Mononuclear cell (primary cell): ENCODE measurements at regions not wholly inside any gene's neighbourhood (a gene's known extent, or its start where the extent isn't known, plus 50 kb on each side); places are given as distances from the start of the nearest gene placed in this dataset.
"Not testable (repeated sequence)": the region's sequence is repeated elsewhere in the genome, so short reads cannot be mapped to it uniquely, and the experiment has no call there.

Experiments
- H3K27me3 ChIP-seq: 2 replicates; pipeline ENCODE4 v1.6.0; 2011; ENCODE audit warnings: low read length, control low read depth; ENCODE audit not compliant: insufficient read depth
- H3K4me1 ChIP-seq: 2 replicates; pipeline ENCODE4 v1.5.1; 2011; ENCODE audit warnings: mild to moderate bottlenecking, low read length, control low read depth; ENCODE audit not compliant: insufficient read depth
- H3K4me3 ChIP-seq: 2 replicates; pipeline ENCODE4 v1.5.1; 2011; ENCODE audit warnings: mild to moderate bottlenecking, low read length, moderate library complexity
- H3K9me3 ChIP-seq: 2 replicates; pipeline ENCODE4 v1.5.1; 2011; ENCODE audit warnings: low read depth, mild to moderate bottlenecking, control low read depth, low read length

- H3K4me3 ChIP-seq: no peak overlapping the region
- no peaks in the 10 kb centered on the region for H3K4me1 ChIP-seq
- H3K27me3 ChIP-seq: peaks cover 13% of the 10 kb centered on the region
- H3K9me3 ChIP-seq: no peaks in the 10 kb centered on the region
Measured at GRCh38 chr12:65720136-65721130, 103.8 kb upstream of the HMGA2 start.

GRCh38 chr12:65721541-65722190 is 102.6 kb upstream of the HMGA2 start:
- Histone ChIP-seq H3K4me1 (no peaks in the 10 kb centered on the region), H3K27me3 (peaks cover 21% of the 10 kb centered on the region), H3K9me3 (no peaks in the 10 kb centered on the region), H3K4me3 (no peak overlapping the region)

GRCh38 chr12:65725376-65725775 is 98.9 kb upstream of the HMGA2 start:
- Histone ChIP-seq H3K27me3 (peaks cover 58% of the 10 kb centered on the region), H3K4me3 (no peak overlapping the region), H3K9me3 (no peaks in the 10 kb centered on the region), H3K4me1 (peaks cover 6% of the 10 kb centered on the region)

GRCh38 chr12:65728455-65728847 is 95.8 kb upstream of the HMGA2 start:
- H3K4me1 ChIP-seq: peaks cover 6% of the 10 kb centered on the region
- H3K9me3 ChIP-seq: no peaks in the 10 kb centered on the region
- H3K4me3 ChIP-seq: no peak overlapping the region
- peaks cover 68% of the 10 kb centered on the region for H3K27me3 ChIP-seq

GRCh38 chr12:65728848-65729793 is 95.2 kb upstream of the HMGA2 start:
- H3K4me1 ChIP-seq: peaks cover 6% of the 10 kb centered on the region
- no peaks in the 10 kb centered on the region for H3K9me3 ChIP-seq
- peaks cover 71% of the 10 kb centered on the region for H3K27me3 ChIP-seq
- no peak overlapping the region for H3K4me3 ChIP-seq

- Histone ChIP-seq H3K27me3 (peaks cover 63% of the 10 kb centered on the region), H3K4me1 (peaks cover 6% of the 10 kb centered on the region), H3K9me3 (no peaks in the 10 kb centered on the region), H3K4me3 (no peak overlapping the region)
Measured at GRCh38 chr12:65731771-65732170, 92.5 kb upstream of the HMGA2 start.

- H3K4me1 ChIP-seq: not testable (repeated sequence)
- H3K27me3 ChIP-seq: peaks cover 44% of the 10 kb centered on the region
Measured at GRCh38 chr12:65733643-65734042, 90.6 kb upstream of the HMGA2 start.

GRCh38 chr12:65734226-65734625 is 90.1 kb upstream of the HMGA2 start:
- Histone ChIP-seq H3K27me3 (peaks cover 39% of the 10 kb centered on the region), H3K4me1 (peaks cover under 1% of the 10 kb centered on the region), H3K9me3 (no peaks in the 10 kb centered on the region), H3K4me3 (no peak overlapping the region)

More at GRCh38 chr12:65733643-65734042, 90.6 kb upstream of the HMGA2 start:
- H3K9me3 ChIP-seq, H3K4me3 ChIP-seq: not testable (repeated sequence)

- no peaks in the 10 kb centered on the region for H3K9me3 ChIP-seq
- peaks cover 11% of the 10 kb centered on the region for H3K4me1 ChIP-seq
- no peak overlapping the region for H3K4me3 ChIP-seq
- peaks cover 22% of the 10 kb centered on the region for H3K27me3 ChIP-seq
Measured at GRCh38 chr12:65739606-65740005, 84.7 kb upstream of the HMGA2 start.

GRCh38 chr12:65740506-65740872 is 83.8 kb upstream of the HMGA2 start:
- peak overlapping the region; percentile 34 for H3K4me3 ChIP-seq
- peaks cover 19% of the 10 kb centered on the region for H3K27me3 ChIP-seq
- peaks cover 11% of the 10 kb centered on the region for H3K4me1 ChIP-seq
- H3K9me3 ChIP-seq: no peaks in the 10 kb centered on the region

GRCh38 chr12:65740873-65741600 is 83.2 kb upstream of the HMGA2 start:
- Histone ChIP-seq H3K4me1 (peaks cover 11% of the 10 kb centered on the region), H3K27me3 (peaks cover 19% of the 10 kb centered on the region), H3K9me3 (no peaks in the 10 kb centered on the region), H3K4me3 (peak overlapping the region; percentile 34)

GRCh38 chr12:65741656-65742017 is 82.6 kb upstream of the HMGA2 start:
- H3K4me3 ChIP-seq: peak overlapping the region; percentile 32
- H3K4me1 ChIP-seq: peaks cover 11% of the 10 kb centered on the region
- peaks cover 19% of the 10 kb centered on the region for H3K27me3 ChIP-seq
- H3K9me3 ChIP-seq: no peaks in the 10 kb centered on the region

GRCh38 chr12:65742018-65743010 is 82.0 kb upstream of the HMGA2 start:
- H3K27me3 ChIP-seq: peaks cover 24% of the 10 kb centered on the region
- H3K4me1 ChIP-seq: peaks cover 11% of the 10 kb centered on the region
- peak overlapping the region; percentile 32 for H3K4me3 ChIP-seq
- no peaks in the 10 kb centered on the region for H3K9me3 ChIP-seq
